GM18498 (cell line): ENCODE measurements at regions not wholly inside any gene's neighbourhood (a gene's known extent, or its start where the extent isn't known, plus 50 kb on each side); places are given as distances from the start of the nearest gene placed in this dataset.
"Not testable (repeated sequence)": the region's sequence is repeated elsewhere in the genome, so short reads cannot be mapped to it uniquely, and the experiment has no call there.

ENCODE experiments used
- ATAC-seq: cut with Tn5 transposase; IDR thresholded peaks from one replicate; pipeline ENCODE4 v1.9.1; 2021; ENCODE audit warnings: mild to moderate bottlenecking, moderate library complexity; ENCODE audit not compliant: unreplicated experiment

DNA sequence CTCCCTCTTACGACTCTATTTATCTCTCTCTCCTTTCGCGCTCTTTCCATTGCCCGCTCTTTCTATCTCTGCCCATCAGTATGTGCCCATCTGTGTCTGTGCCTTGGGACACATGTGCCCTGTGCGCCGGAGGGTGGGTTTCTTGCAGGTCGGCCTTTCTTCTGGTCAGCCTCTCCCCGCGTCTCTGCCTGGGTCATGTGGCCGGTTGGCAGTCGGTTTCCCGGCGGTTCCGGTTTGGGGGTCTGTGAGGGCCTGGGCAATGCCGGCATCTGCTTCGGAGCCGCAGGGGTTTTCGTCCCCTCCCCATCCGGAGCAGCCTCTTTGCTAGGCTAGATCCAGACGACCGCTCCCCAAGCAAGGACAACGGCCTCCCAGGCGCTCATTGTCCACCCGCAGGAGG is 1426.0 kb upstream of the PCDH10 start:
- not testable (repeated sequence) for ATAC-seq

- ATAC-seq, result not testable (repeated sequence)
Measured at GRCh38 chr4:131724847-131725246, 1424.2 kb upstream of the PCDH10 start.

- ATAC-seq, result not testable (repeated sequence)
Measured at GRCh38 chr4:131725521-131725920, 1423.6 kb upstream of the PCDH10 start.

- not testable (repeated sequence) for ATAC-seq
Measured at GRCh38 chr4:131726940-131727339, 1422.2 kb upstream of the PCDH10 start.

DNA sequence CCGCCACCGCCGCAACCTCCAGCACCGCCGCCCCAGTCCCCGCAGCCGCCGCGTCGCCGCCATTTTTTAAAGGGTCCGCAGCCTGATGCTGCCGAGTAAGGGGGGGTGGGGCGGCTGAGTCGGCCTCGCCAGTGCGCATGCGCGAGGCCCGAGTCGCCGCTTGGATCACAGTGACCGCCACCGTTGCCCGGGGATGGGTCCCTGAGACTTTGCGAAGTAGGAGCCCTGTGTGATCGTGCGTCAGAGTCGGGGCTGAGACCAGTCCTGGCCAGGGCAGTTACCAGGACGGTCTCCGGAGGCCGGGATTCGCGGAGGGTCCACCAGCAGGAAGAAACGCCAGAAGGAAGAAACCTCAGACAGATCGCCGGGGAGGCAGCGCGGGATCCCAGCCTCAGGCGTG is 1421.7 kb upstream of the PCDH10 start:
- not testable (repeated sequence) for ATAC-seq

DNA sequence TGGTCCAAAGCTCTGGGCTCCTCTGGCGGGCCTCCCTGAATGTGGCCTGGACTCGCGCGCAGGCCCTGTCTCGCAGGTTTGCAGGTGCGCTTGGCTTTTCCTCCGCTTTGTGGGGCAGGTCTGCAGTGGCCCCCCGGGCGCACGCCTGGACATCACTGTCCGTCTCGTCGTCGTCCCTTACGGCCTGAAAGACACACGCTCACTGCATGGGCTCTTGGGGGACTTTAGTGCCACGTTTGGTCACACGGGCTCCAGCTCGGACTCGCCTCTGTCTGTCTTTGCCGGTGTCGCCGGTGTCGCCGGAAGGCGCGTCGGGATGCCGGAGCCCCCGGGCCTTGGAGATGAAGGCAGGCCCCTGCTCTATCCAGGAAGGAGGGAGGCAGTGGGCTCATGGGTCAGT is 1419.9 kb upstream of the PCDH10 start:
- ATAC-seq, result not testable (repeated sequence)

GRCh38 chr4:131729716-131730398 is 1419.2 kb upstream of the PCDH10 start:
- not testable (repeated sequence) for ATAC-seq

GRCh38 chr4:131730574-131730973 is 1418.5 kb upstream of the PCDH10 start:
- not testable (repeated sequence) for ATAC-seq

GRCh38 chr4:131732034-131732630 is 1417.0 kb upstream of the PCDH10 start:
- not testable (repeated sequence) for ATAC-seq

GRCh38 chr4:131734321-131734720 is 1414.8 kb upstream of the PCDH10 start:
- not testable (repeated sequence) for ATAC-seq

- ATAC-seq, result not testable (repeated sequence)
Measured at GRCh38 chr4:131734851-131735385, 1414.2 kb upstream of the PCDH10 start.

DNA sequence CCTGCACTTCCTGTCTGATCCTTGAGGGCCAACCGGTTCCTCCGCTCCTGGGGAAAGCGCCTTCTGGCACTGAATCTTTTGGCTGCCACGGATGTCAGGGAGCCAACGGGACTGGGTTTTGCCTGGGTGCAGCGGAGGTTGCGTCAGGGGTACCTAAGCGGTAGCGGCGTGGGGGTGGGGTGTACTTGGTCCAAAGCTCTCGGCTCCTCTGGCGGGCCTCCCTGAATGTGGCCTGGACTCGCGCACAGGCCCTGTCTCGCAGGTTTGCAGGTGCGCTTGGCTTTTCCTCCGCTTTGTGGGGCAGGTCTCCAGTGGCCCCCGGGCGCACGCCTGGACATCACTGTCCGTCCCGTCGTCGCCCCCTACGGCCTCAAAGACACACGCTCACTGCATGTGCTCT is 1410.1 kb upstream of the PCDH10 start:
- not testable (repeated sequence) for ATAC-seq

GRCh38 chr4:131741836-131742235 is 1407.3 kb upstream of the PCDH10 start:
- ATAC-seq, result not testable (repeated sequence)

DNA sequence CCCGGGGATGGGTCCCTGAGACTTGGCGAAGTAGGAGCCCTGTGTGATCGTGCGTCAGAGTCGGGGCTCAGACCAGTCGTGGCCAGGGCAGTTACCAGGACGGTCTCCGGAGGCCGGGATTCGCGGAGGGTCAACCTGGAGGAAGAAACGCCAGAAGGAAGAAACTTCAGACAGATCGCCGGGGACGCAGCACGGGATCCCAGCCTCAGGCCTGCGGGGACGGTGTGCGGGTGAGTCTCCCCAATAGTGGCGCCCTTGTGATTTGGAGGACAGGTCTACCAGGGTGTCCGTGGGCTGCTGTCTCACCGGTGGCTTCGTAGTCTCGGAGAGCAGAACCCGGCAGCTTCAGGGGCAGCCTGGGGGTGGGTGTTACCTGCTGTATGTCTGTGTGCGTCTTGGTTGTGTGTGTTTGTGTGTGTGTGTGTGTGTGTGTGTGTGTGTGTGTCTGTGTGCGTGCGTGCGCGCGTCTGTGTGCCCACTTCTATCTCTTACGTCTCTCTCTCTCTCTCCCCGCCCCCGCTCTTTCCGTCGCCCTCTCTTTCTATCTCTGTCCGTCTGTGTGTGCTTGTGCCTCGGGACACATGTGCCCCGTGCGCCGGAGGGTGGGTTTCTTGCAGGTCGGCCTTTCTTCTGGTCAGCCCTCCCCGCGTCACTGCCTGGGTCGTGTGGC is 1406.4 kb upstream of the PCDH10 start:
- not testable (repeated sequence) for ATAC-seq

GRCh38 chr4:131743348-131743747 is 1405.7 kb upstream of the PCDH10 start:
- ATAC-seq, result not testable (repeated sequence)

- ATAC-seq, result not testable (repeated sequence)
Measured at GRCh38 chr4:131747203-131747602, 1401.9 kb upstream of the PCDH10 start.

DNA sequence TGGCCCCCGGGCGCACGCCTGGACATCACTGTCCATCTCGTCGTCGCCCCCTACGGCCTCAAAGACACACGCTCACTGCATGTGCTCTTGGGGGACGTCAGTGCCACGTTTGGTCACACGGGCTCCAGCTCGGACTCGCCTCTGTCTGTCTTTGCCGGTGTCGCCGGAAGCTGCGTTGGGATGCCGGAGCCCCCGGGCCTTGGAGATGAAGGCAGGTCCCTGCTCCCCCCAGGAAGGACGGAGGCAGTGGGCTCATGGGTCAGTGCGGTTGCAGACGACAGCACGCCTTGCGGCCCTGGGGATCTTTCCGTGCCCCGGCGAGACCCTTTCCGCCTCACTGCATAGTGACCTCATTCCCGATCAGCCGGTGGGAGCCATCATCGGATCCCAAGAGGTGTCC is 1399.9 kb upstream of the PCDH10 start:
- ATAC-seq, result not testable (repeated sequence)

GRCh38 chr4:131750006-131750405 is 1399.1 kb upstream of the PCDH10 start:
- ATAC-seq, result not testable (repeated sequence)

GRCh38 chr4:131750469-131750868 is 1398.6 kb upstream of the PCDH10 start:
- not testable (repeated sequence) for ATAC-seq

DNA sequence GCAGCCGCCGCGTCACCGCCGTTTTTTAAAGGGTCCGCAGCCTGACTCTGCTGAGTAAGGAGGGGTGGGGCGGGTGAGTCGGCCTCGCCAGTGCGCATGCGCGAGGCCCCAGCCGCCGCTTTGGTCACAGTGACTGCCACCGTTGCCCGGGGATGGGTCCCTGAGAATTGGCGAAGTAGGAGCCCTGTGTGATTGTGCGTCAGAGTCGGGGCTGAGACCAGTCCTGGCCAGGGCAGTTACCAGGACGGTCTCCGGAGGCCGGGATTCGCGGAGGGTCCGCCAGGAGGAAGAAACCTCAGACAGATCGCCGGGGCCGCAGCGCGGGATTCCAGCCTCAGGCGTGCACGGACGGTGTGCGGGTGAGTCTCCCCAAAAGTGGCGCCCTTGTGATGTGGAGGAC is 1386.9 kb upstream of the PCDH10 start:
- not testable (repeated sequence) for ATAC-seq

GRCh38 chr4:131764730-131765129 is 1384.4 kb upstream of the PCDH10 start:
- no peak for ATAC-seq

DNA sequence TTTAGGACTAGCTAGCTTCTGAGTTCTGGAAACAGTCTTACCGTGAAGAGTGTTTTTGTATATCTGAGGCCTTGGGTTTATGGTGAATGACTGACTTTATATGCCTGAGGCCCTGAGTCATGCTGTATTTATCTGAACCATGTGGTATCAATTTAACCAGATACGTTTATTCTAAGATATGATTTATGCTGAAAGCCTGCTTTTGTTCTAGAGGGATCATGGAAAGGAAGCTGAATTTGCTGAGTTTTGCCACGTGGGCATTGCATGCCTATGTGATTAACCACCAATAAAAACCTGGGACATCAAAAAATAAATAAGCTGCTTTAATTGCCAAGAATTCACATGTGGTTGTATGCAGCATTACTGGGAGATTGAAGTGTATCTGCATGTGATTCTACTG is 1374.7 kb upstream of the PCDH10 start:
- ATAC-seq, result not testable (repeated sequence)
